ENCODE measurements at regions not wholly inside any gene's neighbourhood (a gene's known extent, or its start where the extent isn't known, plus 50 kb on each side); places are given as distances from the start of the nearest gene placed in this dataset.

DNA sequence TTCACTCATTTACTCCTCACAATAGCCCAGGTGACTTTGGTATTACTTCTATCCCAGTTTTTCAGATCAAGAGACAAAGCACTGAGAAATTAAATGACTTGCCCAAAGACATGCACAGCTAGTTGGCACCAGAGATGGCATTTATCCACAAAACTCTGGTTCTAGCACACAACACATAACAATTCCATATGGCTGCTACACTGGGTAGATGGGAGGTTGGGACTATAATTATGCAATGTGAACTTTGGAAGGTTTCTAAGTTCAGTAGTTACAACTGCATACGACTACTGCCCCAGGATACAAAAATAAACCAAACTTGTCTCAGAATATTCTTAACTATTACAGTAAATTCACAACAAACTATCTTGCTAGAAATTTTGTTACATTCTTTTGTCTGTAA lies 54.2 kb upstream of the MLIP start:
- TF ChIP-seq POLR2AphosphoS5 (IDR thresholded peaks at IDR 0.05; ENCODE audit: low read depth, low read length) (no peak), POLR2A (IDR thresholded peaks at IDR 0.05; ENCODE audit: low read depth, low read length) (no peak)

Measured in GM12892 (cell line).